ENCODE measurements at regions not wholly inside any gene's neighbourhood (a gene's known extent, or its start where the extent isn't known, plus 50 kb on each side); places are given as distances from the start of the nearest gene placed in this dataset.

GRCh38 chr2:173819852-173820251, 145.3 kb downstream of the SP3 start:
- no peaks in the 10 kb centered on the region for H3K36me3 ChIP-seq
- WGBS, 2 donors (ENCODE audit: low coverage in 1 of 2): 48 to 72% methylated on average over 4 to 5 of the region's 5 CpGs
- TF ChIP-seq POLR2A (IDR thresholded peaks at IDR 0.05) (no peak), EP300 (IDR thresholded peaks at IDR 0.05) (no peak), POLR2AphosphoS5 (IDR thresholded peaks at IDR 0.05) (no peak)
- TF ChIP-seq, protein P1, sequence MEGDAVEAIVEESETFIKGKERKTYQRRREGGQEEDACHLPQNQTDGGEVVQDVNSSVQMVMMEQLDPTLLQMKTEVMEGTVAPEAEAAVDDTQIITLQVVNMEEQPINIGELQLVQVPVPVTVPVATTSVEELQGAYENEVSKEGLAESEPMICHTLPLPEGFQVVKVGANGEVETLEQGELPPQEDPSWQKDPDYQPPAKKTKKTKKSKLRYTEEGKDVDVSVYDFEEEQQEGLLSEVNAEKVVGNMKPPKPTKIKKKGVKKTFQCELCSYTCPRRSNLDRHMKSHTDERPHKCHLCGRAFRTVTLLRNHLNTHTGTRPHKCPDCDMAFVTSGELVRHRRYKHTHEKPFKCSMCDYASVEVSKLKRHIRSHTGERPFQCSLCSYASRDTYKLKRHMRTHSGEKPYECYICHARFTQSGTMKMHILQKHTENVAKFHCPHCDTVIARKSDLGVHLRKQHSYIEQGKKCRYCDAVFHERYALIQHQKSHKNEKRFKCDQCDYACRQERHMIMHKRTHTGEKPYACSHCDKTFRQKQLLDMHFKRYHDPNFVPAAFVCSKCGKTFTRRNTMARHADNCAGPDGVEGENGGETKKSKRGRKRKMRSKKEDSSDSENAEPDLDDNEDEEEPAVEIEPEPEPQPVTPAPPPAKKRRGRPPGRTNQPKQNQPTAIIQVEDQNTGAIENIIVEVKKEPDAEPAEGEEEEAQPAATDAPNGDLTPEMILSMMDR (IDR thresholded peaks at IDR 0.05): no peak
- H3K4me1 ChIP-seq: no peaks in the 10 kb centered on the region
- H3K4me3 ChIP-seq: no peak overlapping the region
- peaks cover 21% of the 10 kb centered on the region for H3K27me3 ChIP-seq
- H3K9me3 ChIP-seq: no peaks in the 10 kb centered on the region
- H3K27ac ChIP-seq: no peak overlapping the region
- no peak for ATAC-seq

GRCh38 chr2:173821451-173821850, 143.7 kb downstream of the SP3 start:
- Histone ChIP-seq H3K27ac (no peak overlapping the region), H3K9me3 (no peaks in the 10 kb centered on the region), H3K36me3 (no peaks in the 10 kb centered on the region), H3K4me1 (no peaks in the 10 kb centered on the region), H3K27me3 (peaks cover 27% of the 10 kb centered on the region), H3K4me3 (no peak overlapping the region)
- no peak for ATAC-seq
- TF ChIP-seq, protein P1 (IDR thresholded peaks at IDR 0.05): no peak
- TF ChIP-seq EP300 (IDR thresholded peaks at IDR 0.05): no peak
- no peak for TF ChIP-seq POLR2A (IDR thresholded peaks at IDR 0.05)
- TF ChIP-seq POLR2AphosphoS5 (IDR thresholded peaks at IDR 0.05): no peak
- WGBS, 2 donors (ENCODE audit: low coverage in 1 of 2): 91 to 97% methylated on average over 7 to 8 of the region's 9 CpGs

GRCh38 chr2:173822889-173823542, 142.2 kb downstream of the SP3 start:
- Histone ChIP-seq H3K4me3 (no peak overlapping the region), H3K27ac (no peak overlapping the region), H3K4me1 (no peaks in the 10 kb centered on the region), H3K27me3 (peaks cover 29% of the 10 kb centered on the region), H3K36me3 (no peaks in the 10 kb centered on the region), H3K9me3 (no peaks in the 10 kb centered on the region)
- ATAC-seq: no peak
- TF ChIP-seq, protein P1 (IDR thresholded peaks at IDR 0.05): no peak
- TF ChIP-seq EP300 (IDR thresholded peaks at IDR 0.05): no peak
- no peak for TF ChIP-seq POLR2A (IDR thresholded peaks at IDR 0.05)
- TF ChIP-seq POLR2AphosphoS5 (IDR thresholded peaks at IDR 0.05): no peak
- WGBS, 2 donors (ENCODE audit: low coverage in 1 of 2): 88 to 91% methylated on average over 3 to 4 of the region's 6 CpGs

DNA sequence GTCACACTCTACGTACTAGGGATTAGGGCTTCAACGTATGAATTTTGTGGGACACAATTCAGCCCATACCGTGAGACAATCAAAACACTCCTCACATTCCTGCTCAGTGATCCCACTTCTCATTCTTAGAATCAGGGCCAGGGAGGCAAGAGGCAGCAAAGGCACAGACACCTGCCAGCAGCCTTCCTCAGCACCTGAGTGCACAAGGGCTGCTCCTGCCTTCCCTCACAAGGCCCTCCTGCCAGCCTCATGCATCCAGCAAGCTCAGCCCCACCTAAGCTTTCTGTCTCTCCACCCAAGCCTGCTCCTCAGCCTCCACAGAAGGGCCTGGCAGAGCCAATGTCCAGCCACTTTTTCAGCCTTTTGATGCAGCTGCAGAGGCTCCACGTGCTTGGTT, 141.6 kb downstream of the SP3 start:
- 78 to 93% methylated on average over 3 of the region's 4 CpGs for WGBS, 2 donors (ENCODE audit: low coverage in 1 of 2)
- H3K27me3 ChIP-seq: peaks cover 28% of the 10 kb centered on the region
- no peak for TF ChIP-seq POLR2AphosphoS5 (IDR thresholded peaks at IDR 0.05)
- no peak for TF ChIP-seq EP300 (IDR thresholded peaks at IDR 0.05)
- TF ChIP-seq, protein P1 (IDR thresholded peaks at IDR 0.05): no peak
- no peak for TF ChIP-seq POLR2A (IDR thresholded peaks at IDR 0.05)
- H3K4me1 ChIP-seq: no peaks in the 10 kb centered on the region
- no peak overlapping the region for H3K4me3 ChIP-seq
- ATAC-seq: no peak
- no peaks in the 10 kb centered on the region for H3K36me3 ChIP-seq
- no peak overlapping the region for H3K27ac ChIP-seq
- no peaks in the 10 kb centered on the region for H3K9me3 ChIP-seq

Measured in gastroesophageal sphincter (tissue), 4 donors.